ENCODE measurements at regions not wholly inside any gene's neighbourhood (a gene's known extent, or its start where the extent isn't known, plus 50 kb on each side); places are given as distances from the start of the nearest gene placed in this dataset.

GRCh38 chr5:124692950-124693349 lies 53.5 kb downstream of the ZNF608 start:
- DNase-seq (ENCODE audit: low read depth, low spot score), result no peak

GRCh38 chr5:124692324-124692723 lies 54.1 kb downstream of the ZNF608 start:
- DNase-seq (ENCODE audit: low read depth, low spot score), result peak; percentile 49

- DNase-seq (ENCODE audit: low read depth, low spot score), result no peak
These were observed 56.8 kb downstream of the ZNF608 start for GRCh38 chr5:124689653-124690052.

- DNase-seq (ENCODE audit: low read depth, low spot score), result no peak
These were observed 60.0 kb downstream of the ZNF608 start for GRCh38 chr5:124686239-124687004.

GRCh38 chr5:124685404-124685930 lies 61.0 kb downstream of the ZNF608 start:
- no peak for DNase-seq (ENCODE audit: low read depth, low spot score)

GRCh38 chr5:124683917-124684555 lies 62.4 kb downstream of the ZNF608 start:
- DNase-seq (ENCODE audit: low read depth, low spot score), result no peak

- DNase-seq (ENCODE audit: low read depth, low spot score), result no peak
These were observed 66.8 kb downstream of the ZNF608 start for GRCh38 chr5:124679578-124680199.

GRCh38 chr5:124678922-124679519 lies 67.4 kb downstream of the ZNF608 start:
- DNase-seq (ENCODE audit: low read depth, low spot score), result no peak

- DNase-seq (ENCODE audit: low read depth, low spot score), result peak; percentile 81
These were observed 68.0 kb downstream of the ZNF608 start for GRCh38 chr5:124678468-124678867.

GRCh38 chr5:124677374-124678351 lies 68.8 kb downstream of the ZNF608 start:
- peak; percentile 79 for DNase-seq (ENCODE audit: low read depth, low spot score)

GRCh38 chr5:124675931-124676846 lies 70.2 kb downstream of the ZNF608 start:
- DNase-seq (ENCODE audit: low read depth, low spot score), result no peak

- no peak for DNase-seq (ENCODE audit: low read depth, low spot score)
These were observed 75.2 kb downstream of the ZNF608 start for GRCh38 chr5:124671193-124671592.

- no peak for DNase-seq (ENCODE audit: low read depth, low spot score)
These were observed 75.7 kb downstream of the ZNF608 start for GRCh38 chr5:124670722-124671184.

GRCh38 chr5:124669956-124670721 lies 76.3 kb downstream of the ZNF608 start:
- DNase-seq (ENCODE audit: low read depth, low spot score), result peak; percentile 39

- no peak for DNase-seq (ENCODE audit: low read depth, low spot score)
These were observed 77.2 kb downstream of the ZNF608 start for GRCh38 chr5:124669300-124669648.

GRCh38 chr5:124668353-124669299 lies 77.8 kb downstream of the ZNF608 start:
- no peak for DNase-seq (ENCODE audit: low read depth, low spot score)

- no peak for DNase-seq (ENCODE audit: low read depth, low spot score)
These were observed 80.8 kb downstream of the ZNF608 start for GRCh38 chr5:124665625-124666024.

GRCh38 chr5:124665035-124665434 lies 81.4 kb downstream of the ZNF608 start:
- no peak for DNase-seq (ENCODE audit: low read depth, low spot score)

All from astrocyte of the hippocampus (primary cell).